Memory B cell (primary cell): ENCODE measurements at regions not wholly inside any gene's neighbourhood (a gene's known extent, or its start where the extent isn't known, plus 50 kb on each side); places are given as distances from the start of the nearest gene placed in this dataset.

Source experiments
- ATAC-seq: fragments of 150-1000 bp; cut with Tn5 transposase; 2 replicates; pipeline ENCODE4 v1.10.0; 2021; ENCODE audit warnings: low read depth, mild to moderate bottlenecking, moderate library complexity
- DNase-seq, 2 donors: peaks; one replicate each; pipeline ENCODE4 v3.0.0; 2022; ENCODE audit warnings: low spot score in 2 of 2
- H3K27ac Mint-ChIP-seq: one replicate; pipeline ENCODE4 v1.8.0; 2022; ENCODE audit warnings: mild to moderate bottlenecking, moderate library complexity, mixed read lengths
- H3K27me3 Mint-ChIP-seq: one replicate; pipeline ENCODE4 v1.8.0; 2022; ENCODE audit warnings: mixed read lengths
- H3K36me3 Mint-ChIP-seq: one replicate; pipeline ENCODE4 v1.8.0; 2022; ENCODE audit warnings: mild to moderate bottlenecking, mixed read lengths
- H3K4me1 Mint-ChIP-seq: one replicate; pipeline ENCODE4 v1.8.0; 2022; ENCODE audit warnings: mixed read lengths
- H3K4me3 Mint-ChIP-seq: one replicate; pipeline ENCODE4 v1.8.0; 2022; ENCODE audit warnings: mild to moderate bottlenecking, moderate library complexity, mixed read lengths
- H3K9me3 Mint-ChIP-seq: one replicate; pipeline ENCODE4 v1.8.0; 2022; ENCODE audit warnings: mixed read lengths

DNA sequence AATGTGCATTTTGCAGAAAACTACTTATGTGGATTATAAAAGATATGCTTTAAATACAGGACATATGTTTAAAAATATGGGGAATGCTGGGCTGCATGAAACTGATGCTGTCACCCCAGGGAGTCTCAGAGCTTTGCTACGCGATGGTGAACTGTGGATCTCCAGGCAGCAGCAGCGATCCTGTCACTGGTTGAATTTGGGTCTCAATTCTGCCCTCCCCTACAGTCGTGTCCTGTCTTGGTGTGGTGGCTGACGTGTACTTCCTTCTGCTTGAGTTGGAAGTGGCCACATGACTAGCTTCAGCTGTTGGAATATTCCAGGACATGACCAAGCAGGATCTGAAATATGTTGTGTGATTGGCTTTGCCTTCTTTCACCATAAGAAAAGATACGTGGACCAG is 222.9 kb upstream of the AJAP1 start:
- Mint-ChIP-seq H3K4me3 (no peak overlapping the region), H3K4me1 (no peaks in the 10 kb centered on the region), H3K9me3 (peaks cover 3% of the 10 kb centered on the region), H3K27me3 (peaks cover 2% of the 10 kb centered on the region), H3K36me3 (no peaks in the 10 kb centered on the region), H3K27ac (no peak overlapping the region)
- DNase-seq (no peak), ATAC-seq (no peak)

DNA sequence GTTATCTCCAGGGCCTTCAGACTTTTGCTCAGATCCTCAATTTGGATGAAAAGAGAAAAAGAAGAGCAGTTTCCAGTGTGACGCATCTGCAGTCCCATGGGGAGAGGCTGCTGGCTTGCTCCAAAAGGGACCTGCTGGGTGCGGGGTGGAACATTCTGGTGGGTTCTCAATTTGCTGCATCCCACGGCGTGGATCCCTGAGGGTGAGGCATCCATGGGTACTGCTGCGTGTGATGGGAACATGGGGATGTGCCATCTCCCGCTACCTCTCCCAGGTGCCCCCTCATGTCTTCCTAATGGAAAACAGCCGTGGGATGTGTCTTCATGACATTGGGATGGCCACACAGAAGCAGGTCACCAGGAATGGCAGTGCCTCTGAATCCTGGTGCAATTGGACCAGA is 221.3 kb upstream of the AJAP1 start:
- Mint-ChIP-seq H3K9me3 (peaks cover 4% of the 10 kb centered on the region), H3K4me1 (no peaks in the 10 kb centered on the region), H3K36me3 (no peaks in the 10 kb centered on the region), H3K27ac (no peak overlapping the region), H3K4me3 (no peak overlapping the region), H3K27me3 (peaks cover 2% of the 10 kb centered on the region)
- DNase-seq = no peak
- no peak for ATAC-seq

GRCh38 chr1:4444086-4444485 is 210.3 kb upstream of the AJAP1 start:
- no peak for DNase-seq
- Mint-ChIP-seq H3K9me3 (no peaks in the 10 kb centered on the region), H3K4me1 (no peaks in the 10 kb centered on the region)

GRCh38 chr1:4447778-4448420 is 206.5 kb upstream of the AJAP1 start:
- no peak for DNase-seq
- H3K4me3 Mint-ChIP-seq = no peak overlapping the region
- H3K27ac Mint-ChIP-seq = no peak overlapping the region
- ATAC-seq = no peak
- H3K4me1 Mint-ChIP-seq = no peaks in the 10 kb centered on the region
- no peaks in the 10 kb centered on the region for H3K9me3 Mint-ChIP-seq
- H3K36me3 Mint-ChIP-seq = no peaks in the 10 kb centered on the region
- peaks cover 14% of the 10 kb centered on the region for H3K27me3 Mint-ChIP-seq

More at GRCh38 chr1:4444086-4444485, 210.3 kb upstream of the AJAP1 start:
- Mint-ChIP-seq H3K27ac (no peak overlapping the region), H3K4me3 (no peak overlapping the region), H3K27me3 (peaks cover 15% of the 10 kb centered on the region), H3K36me3 (no peaks in the 10 kb centered on the region)
- ATAC-seq = no peak

GRCh38 chr1:4449972-4450371 is 204.4 kb upstream of the AJAP1 start:
- Mint-ChIP-seq H3K9me3 (no peaks in the 10 kb centered on the region), H3K4me1 (no peaks in the 10 kb centered on the region), H3K4me3 (no peak overlapping the region), H3K27ac (no peak overlapping the region), H3K27me3 (peaks cover 6% of the 10 kb centered on the region), H3K36me3 (no peaks in the 10 kb centered on the region)
- no peak for ATAC-seq
- DNase-seq = no peak

DNA sequence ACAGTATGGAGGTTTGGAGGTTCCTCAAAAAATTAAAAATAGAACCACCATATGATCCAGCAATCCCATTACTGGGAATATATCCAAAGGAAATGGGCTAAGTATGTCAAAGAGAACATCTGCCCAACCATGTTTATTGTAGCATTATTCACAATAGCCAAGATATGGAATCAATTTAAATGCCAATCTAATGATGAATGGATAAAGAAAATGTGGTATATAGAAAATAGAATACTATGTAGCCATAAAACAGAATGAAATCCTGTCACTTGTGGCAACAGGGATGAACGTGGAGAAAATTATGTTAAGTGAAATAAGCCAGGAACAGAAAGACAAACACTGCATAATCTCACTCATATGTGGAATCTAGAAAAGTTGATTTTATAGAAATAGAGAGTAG is 201.7 kb upstream of the AJAP1 start:
- H3K27ac Mint-ChIP-seq = no peak overlapping the region
- DNase-seq (no peak), ATAC-seq (no peak)
- H3K4me1 Mint-ChIP-seq = no peaks in the 10 kb centered on the region
- H3K9me3 Mint-ChIP-seq = peaks cover 4% of the 10 kb centered on the region
- no peak overlapping the region for H3K4me3 Mint-ChIP-seq
- H3K36me3 Mint-ChIP-seq = no peaks in the 10 kb centered on the region
- H3K27me3 Mint-ChIP-seq = peaks cover 1% of the 10 kb centered on the region

GRCh38 chr1:4460052-4460451 is 194.4 kb upstream of the AJAP1 start:
- DNase-seq (no peak), ATAC-seq (no peak)
- no peak overlapping the region for H3K4me3 Mint-ChIP-seq
- no peaks in the 10 kb centered on the region for H3K4me1 Mint-ChIP-seq
- no peak overlapping the region for H3K27ac Mint-ChIP-seq
- H3K9me3 Mint-ChIP-seq = peaks cover 4% of the 10 kb centered on the region
- H3K36me3 Mint-ChIP-seq = no peaks in the 10 kb centered on the region
- no peaks in the 10 kb centered on the region for H3K27me3 Mint-ChIP-seq

DNA sequence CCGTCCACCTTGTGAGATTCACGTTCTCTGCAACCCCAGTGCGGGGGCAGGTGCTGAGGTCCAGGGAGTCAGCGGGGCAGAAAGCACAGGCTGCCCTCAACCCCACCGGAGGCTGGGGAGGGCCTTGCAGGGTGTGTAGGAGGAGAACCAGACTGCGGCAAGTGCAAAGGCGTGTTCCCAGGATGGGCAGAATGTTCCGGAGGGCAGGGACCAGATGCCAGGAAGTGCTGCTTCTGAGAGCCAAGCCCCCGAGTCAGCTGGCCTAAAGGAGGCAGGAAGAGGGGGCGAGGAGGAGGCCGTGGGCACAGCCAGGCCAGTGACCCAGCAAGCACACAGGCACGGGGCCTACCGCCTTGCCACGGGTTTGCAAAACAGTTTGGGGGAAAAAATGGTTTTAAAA is 193.8 kb upstream of the AJAP1 start:
- Mint-ChIP-seq H3K36me3 (no peaks in the 10 kb centered on the region), H3K9me3 (peaks cover 4% of the 10 kb centered on the region), H3K4me3 (no peak overlapping the region), H3K27me3 (no peaks in the 10 kb centered on the region), H3K27ac (no peak overlapping the region), H3K4me1 (no peaks in the 10 kb centered on the region)
- no peak for ATAC-seq
- DNase-seq = no peak

DNA sequence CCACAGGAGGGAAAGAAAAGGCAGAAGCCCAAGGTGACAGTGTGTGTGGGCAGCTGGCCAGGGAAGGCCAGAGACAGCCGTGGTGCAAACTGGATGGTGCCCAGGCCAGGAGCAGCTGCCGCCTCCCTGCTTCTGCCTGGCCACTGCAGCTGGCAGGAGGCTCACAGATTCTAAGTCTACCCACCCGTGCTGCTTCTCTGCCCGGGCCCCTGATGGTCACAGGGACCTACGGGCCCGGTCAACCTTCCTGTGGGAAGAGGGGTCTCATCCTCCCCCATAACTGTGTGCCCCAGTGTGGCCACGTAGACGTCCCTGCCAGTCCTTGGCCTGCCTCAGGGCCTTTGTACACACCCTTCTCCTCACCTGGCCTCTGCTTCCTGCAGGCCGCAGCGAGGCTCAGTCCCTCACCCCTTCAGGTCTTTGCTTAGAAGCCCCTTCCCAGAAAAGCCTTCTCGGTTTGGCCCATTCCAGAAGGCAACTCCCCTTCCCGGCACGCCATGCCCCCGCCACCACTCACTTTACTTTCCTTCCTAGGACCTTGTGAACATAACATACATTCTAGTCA is 192.6 kb upstream of the AJAP1 start:
- Mint-ChIP-seq H3K36me3 (no peaks in the 10 kb centered on the region), H3K4me1 (no peaks in the 10 kb centered on the region), H3K4me3 (no peak overlapping the region), H3K27ac (no peak overlapping the region), H3K9me3 (no peaks in the 10 kb centered on the region), H3K27me3 (peaks cover 6% of the 10 kb centered on the region)
- no peak for ATAC-seq
- DNase-seq = no peak

DNA sequence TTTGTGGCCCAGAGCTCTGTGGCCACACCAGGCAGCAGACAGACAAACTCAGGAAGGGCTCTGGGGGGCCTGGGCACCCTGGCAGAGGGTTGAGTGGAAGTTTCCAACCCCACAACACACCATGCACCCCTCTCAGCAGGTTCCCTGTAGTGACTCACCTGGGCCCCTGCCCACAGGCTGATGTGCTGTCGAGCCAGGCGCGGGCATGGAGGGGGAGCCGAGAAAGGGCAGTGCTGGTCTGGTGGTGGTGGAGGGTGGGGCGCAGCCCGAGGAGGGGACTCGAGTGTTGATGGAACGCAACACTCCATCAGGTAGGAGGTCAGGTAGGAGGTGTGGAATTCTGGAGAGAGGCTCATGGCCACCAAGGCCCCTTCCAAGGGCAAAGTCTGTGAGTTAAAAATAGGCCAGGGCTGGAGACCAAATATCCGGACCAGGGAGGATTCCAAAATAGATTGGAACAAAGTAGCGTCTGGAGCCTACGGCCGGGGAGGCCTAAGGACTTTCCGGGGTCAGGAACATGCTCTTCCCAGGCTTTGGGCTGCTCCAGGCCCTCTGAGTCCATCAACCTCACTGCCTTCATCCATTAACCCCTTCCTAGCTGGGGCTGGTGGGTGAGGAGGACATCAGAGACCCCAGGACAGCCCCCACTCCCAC is 191.5 kb upstream of the AJAP1 start:
- Mint-ChIP-seq H3K27me3 (peaks cover 8% of the 10 kb centered on the region), H3K27ac (no peak overlapping the region)
- no peak for DNase-seq

DNA sequence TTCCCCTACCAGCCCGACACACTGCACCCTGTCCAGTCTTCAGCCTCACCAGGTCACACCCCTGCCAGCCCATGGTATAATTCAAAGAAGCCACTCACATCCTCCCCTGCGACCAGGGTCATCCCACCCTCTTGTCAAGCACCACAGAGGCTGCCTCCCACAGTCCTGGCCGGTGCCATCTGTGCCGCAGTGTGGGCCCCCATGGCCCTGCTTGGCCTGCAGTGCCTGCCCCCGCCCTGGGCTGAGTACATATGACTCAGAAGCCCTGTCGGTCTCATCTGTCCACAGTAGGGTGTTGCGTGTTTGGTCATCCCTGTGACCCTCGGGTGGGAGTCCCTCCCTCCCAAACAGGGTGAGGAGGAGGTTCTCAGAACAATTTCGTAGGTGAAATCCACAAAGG is 190.8 kb upstream of the AJAP1 start:
- peaks cover 8% of the 10 kb centered on the region for H3K27me3 Mint-ChIP-seq
- H3K36me3 Mint-ChIP-seq = no peaks in the 10 kb centered on the region
- no peaks in the 10 kb centered on the region for H3K9me3 Mint-ChIP-seq
- H3K4me3 Mint-ChIP-seq = no peak overlapping the region
- ATAC-seq = no peak
- no peak for DNase-seq
- no peak overlapping the region for H3K27ac Mint-ChIP-seq
- H3K4me1 Mint-ChIP-seq = no peaks in the 10 kb centered on the region

More for the DNA sequence above, 191.5 kb upstream of the AJAP1 start:
- ATAC-seq = no peak
- Mint-ChIP-seq H3K9me3 (no peaks in the 10 kb centered on the region), H3K36me3 (no peaks in the 10 kb centered on the region), H3K4me3 (no peak overlapping the region), H3K4me1 (no peaks in the 10 kb centered on the region)

- H3K4me3 Mint-ChIP-seq = no peak overlapping the region
- no peaks in the 10 kb centered on the region for H3K4me1 Mint-ChIP-seq
- no peak for ATAC-seq
- DNase-seq = no peak
- H3K27me3 Mint-ChIP-seq = peaks cover 10% of the 10 kb centered on the region
- H3K9me3 Mint-ChIP-seq = no peaks in the 10 kb centered on the region
- no peak overlapping the region for H3K27ac Mint-ChIP-seq
- H3K36me3 Mint-ChIP-seq = no peaks in the 10 kb centered on the region
Observed at GRCh38 chr1:4464478-4464877, 189.9 kb upstream of the AJAP1 start.

DNA sequence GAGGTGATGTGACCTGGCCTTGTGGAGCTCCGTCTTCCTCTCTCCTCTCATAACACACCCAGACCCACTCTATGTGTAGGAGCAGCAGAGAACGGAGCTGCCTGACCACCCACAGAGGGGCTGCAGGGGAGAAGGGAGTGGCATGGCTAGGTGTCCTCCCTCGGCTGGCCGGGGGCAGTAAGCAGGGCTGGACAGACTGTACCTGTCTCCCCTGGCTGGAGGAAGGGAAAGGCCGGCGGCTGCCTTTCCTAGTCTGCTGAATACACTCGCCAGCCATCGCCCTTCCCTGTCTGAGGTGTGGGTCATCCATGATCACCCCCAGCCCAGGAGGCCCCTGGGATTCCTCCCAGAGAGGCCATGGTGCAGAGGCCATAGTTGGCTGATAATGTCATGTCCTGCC is 187.2 kb upstream of the AJAP1 start:
- peaks cover 10% of the 10 kb centered on the region for H3K27me3 Mint-ChIP-seq
- no peaks in the 10 kb centered on the region for H3K36me3 Mint-ChIP-seq
- H3K4me1 Mint-ChIP-seq = no peaks in the 10 kb centered on the region
- H3K4me3 Mint-ChIP-seq = no peak overlapping the region
- DNase-seq (no peak), ATAC-seq (no peak)
- H3K27ac Mint-ChIP-seq = no peak overlapping the region
- no peaks in the 10 kb centered on the region for H3K9me3 Mint-ChIP-seq

- ATAC-seq (no peak), DNase-seq (no peak)
- no peak overlapping the region for H3K4me3 Mint-ChIP-seq
- H3K4me1 Mint-ChIP-seq = no peaks in the 10 kb centered on the region
- no peaks in the 10 kb centered on the region for H3K9me3 Mint-ChIP-seq
- no peak overlapping the region for H3K27ac Mint-ChIP-seq
- H3K27me3 Mint-ChIP-seq = peaks cover 10% of the 10 kb centered on the region
- H3K36me3 Mint-ChIP-seq = no peaks in the 10 kb centered on the region
Observed at GRCh38 chr1:4468386-4468785, 186.0 kb upstream of the AJAP1 start.
